GM12873 (cell line): ENCODE measurements at regions not wholly inside any gene's neighbourhood (a gene's known extent, or its start where the extent isn't known, plus 50 kb on each side); places are given as distances from the start of the nearest gene placed in this dataset.

Source experiments
- CTCF ChIP-seq: IDR thresholded peaks from 2 replicates; pipeline ENCODE4 v1.5.1; 2012; ENCODE audit warnings: low read depth, mild to moderate bottlenecking, moderate library complexity, low read length, control low read depth; ENCODE audit not compliant: insufficient read depth; ENCODE audit errors: missing control alignments

GRCh38 chr7:10040674-10041073, 933.0 kb upstream of the PHF14 start:
- no peak for TF ChIP-seq CTCF

- TF ChIP-seq CTCF: no peak
These were observed 902.8 kb upstream of the PHF14 start for GRCh38 chr7:10070899-10071298.

GRCh38 chr7:10075866-10076265, 897.8 kb upstream of the PHF14 start:
- no peak for TF ChIP-seq CTCF

- TF ChIP-seq CTCF: no peak
These were observed 896.9 kb upstream of the PHF14 start for GRCh38 chr7:10076660-10077300.

- no peak for TF ChIP-seq CTCF
These were observed 894.1 kb upstream of the PHF14 start for GRCh38 chr7:10079572-10079971.

- TF ChIP-seq CTCF: no peak
These were observed 890.8 kb upstream of the PHF14 start for GRCh38 chr7:10082896-10083295.

GRCh38 chr7:10083766-10084165, 889.9 kb upstream of the PHF14 start:
- TF ChIP-seq CTCF: no peak

GRCh38 chr7:10085231-10085630, 888.4 kb upstream of the PHF14 start:
- TF ChIP-seq CTCF: no peak
